ENCODE measurements at regions not wholly inside any gene's neighbourhood (a gene's known extent, or its start where the extent isn't known, plus 50 kb on each side); places are given as distances from the start of the nearest gene placed in this dataset.

DNA sequence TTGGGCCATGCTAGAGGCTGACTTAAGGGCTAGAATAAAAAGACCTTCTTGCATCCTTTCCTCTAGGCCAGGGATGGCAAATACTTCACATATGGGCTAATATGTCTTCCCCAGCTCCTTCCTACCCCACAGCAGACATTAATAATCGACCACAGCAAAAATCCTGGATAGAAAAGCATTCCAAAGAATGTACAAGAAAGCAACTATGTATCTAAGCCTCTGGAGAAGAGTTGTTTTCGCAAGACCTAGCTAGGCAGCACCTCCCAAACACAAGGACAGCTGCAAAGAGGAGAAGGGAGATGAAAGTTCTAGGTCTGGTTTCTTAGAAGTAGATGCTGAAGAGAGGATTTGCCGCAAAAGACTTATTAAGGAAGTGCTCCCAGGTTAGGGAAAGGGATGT is 372.6 kb downstream of the SLC4A3 start:
- TF ChIP-seq, protein P1, sequence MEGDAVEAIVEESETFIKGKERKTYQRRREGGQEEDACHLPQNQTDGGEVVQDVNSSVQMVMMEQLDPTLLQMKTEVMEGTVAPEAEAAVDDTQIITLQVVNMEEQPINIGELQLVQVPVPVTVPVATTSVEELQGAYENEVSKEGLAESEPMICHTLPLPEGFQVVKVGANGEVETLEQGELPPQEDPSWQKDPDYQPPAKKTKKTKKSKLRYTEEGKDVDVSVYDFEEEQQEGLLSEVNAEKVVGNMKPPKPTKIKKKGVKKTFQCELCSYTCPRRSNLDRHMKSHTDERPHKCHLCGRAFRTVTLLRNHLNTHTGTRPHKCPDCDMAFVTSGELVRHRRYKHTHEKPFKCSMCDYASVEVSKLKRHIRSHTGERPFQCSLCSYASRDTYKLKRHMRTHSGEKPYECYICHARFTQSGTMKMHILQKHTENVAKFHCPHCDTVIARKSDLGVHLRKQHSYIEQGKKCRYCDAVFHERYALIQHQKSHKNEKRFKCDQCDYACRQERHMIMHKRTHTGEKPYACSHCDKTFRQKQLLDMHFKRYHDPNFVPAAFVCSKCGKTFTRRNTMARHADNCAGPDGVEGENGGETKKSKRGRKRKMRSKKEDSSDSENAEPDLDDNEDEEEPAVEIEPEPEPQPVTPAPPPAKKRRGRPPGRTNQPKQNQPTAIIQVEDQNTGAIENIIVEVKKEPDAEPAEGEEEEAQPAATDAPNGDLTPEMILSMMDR (IDR thresholded peaks at IDR 0.05) = no peak
- no peak for TF ChIP-seq SMAD3 (CRISPR knock-in tag; IDR thresholded peaks at IDR 0.05; ENCODE audit: borderline replicate concordance)
- no peak for TF ChIP-seq CREB1 (CRISPR knock-in tag; IDR thresholded peaks at IDR 0.05)
- TF ChIP-seq, protein P2, sequence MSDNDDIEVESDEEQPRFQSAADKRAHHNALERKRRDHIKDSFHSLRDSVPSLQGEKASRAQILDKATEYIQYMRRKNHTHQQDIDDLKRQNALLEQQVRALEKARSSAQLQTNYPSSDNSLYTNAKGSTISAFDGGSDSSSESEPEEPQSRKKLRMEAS (CRISPR knock-in tag; IDR thresholded peaks at IDR 0.05) = no peak
- TF ChIP-seq JUN (CRISPR knock-in tag; IDR thresholded peaks at IDR 0.05) = no peak
- TF ChIP-seq, protein P3, sequence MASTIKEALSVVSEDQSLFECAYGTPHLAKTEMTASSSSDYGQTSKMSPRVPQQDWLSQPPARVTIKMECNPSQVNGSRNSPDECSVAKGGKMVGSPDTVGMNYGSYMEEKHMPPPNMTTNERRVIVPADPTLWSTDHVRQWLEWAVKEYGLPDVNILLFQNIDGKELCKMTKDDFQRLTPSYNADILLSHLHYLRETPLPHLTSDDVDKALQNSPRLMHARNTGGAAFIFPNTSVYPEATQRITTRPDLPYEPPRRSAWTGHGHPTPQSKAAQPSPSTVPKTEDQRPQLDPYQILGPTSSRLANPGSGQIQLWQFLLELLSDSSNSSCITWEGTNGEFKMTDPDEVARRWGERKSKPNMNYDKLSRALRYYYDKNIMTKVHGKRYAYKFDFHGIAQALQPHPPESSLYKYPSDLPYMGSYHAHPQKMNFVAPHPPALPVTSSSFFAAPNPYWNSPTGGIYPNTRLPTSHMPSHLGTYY (CRISPR knock-in tag; IDR thresholded peaks at IDR 0.05) = no peak
- no peak for TF ChIP-seq NR3C1 (CRISPR knock-in tag; conservative IDR thresholded peaks at IDR 0.05; ENCODE audit: low read depth)
- no peak for TF ChIP-seq RELA (CRISPR knock-in tag; IDR thresholded peaks at IDR 0.05; ENCODE audit: borderline replicate concordance)
- TF ChIP-seq, protein P4, sequence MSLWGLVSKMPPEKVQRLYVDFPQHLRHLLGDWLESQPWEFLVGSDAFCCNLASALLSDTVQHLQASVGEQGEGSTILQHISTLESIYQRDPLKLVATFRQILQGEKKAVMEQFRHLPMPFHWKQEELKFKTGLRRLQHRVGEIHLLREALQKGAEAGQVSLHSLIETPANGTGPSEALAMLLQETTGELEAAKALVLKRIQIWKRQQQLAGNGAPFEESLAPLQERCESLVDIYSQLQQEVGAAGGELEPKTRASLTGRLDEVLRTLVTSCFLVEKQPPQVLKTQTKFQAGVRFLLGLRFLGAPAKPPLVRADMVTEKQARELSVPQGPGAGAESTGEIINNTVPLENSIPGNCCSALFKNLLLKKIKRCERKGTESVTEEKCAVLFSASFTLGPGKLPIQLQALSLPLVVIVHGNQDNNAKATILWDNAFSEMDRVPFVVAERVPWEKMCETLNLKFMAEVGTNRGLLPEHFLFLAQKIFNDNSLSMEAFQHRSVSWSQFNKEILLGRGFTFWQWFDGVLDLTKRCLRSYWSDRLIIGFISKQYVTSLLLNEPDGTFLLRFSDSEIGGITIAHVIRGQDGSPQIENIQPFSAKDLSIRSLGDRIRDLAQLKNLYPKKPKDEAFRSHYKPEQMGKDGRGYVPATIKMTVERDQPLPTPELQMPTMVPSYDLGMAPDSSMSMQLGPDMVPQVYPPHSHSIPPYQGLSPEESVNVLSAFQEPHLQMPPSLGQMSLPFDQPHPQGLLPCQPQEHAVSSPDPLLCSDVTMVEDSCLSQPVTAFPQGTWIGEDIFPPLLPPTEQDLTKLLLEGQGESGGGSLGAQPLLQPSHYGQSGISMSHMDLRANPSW (CRISPR knock-in tag; conservative IDR thresholded peaks at IDR 0.05; ENCODE audit: low read depth) = no peak
- TF ChIP-seq, protein P5, sequence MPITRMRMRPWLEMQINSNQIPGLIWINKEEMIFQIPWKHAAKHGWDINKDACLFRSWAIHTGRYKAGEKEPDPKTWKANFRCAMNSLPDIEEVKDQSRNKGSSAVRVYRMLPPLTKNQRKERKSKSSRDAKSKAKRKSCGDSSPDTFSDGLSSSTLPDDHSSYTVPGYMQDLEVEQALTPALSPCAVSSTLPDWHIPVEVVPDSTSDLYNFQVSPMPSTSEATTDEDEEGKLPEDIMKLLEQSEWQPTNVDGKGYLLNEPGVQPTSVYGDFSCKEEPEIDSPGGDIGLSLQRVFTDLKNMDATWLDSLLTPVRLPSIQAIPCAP (CRISPR knock-in tag; IDR thresholded peaks at IDR 0.05) = no peak
- TF ChIP-seq NFE2L1 (CRISPR knock-in tag; IDR thresholded peaks at IDR 0.05) = no peak
- TF ChIP-seq, protein P6, sequence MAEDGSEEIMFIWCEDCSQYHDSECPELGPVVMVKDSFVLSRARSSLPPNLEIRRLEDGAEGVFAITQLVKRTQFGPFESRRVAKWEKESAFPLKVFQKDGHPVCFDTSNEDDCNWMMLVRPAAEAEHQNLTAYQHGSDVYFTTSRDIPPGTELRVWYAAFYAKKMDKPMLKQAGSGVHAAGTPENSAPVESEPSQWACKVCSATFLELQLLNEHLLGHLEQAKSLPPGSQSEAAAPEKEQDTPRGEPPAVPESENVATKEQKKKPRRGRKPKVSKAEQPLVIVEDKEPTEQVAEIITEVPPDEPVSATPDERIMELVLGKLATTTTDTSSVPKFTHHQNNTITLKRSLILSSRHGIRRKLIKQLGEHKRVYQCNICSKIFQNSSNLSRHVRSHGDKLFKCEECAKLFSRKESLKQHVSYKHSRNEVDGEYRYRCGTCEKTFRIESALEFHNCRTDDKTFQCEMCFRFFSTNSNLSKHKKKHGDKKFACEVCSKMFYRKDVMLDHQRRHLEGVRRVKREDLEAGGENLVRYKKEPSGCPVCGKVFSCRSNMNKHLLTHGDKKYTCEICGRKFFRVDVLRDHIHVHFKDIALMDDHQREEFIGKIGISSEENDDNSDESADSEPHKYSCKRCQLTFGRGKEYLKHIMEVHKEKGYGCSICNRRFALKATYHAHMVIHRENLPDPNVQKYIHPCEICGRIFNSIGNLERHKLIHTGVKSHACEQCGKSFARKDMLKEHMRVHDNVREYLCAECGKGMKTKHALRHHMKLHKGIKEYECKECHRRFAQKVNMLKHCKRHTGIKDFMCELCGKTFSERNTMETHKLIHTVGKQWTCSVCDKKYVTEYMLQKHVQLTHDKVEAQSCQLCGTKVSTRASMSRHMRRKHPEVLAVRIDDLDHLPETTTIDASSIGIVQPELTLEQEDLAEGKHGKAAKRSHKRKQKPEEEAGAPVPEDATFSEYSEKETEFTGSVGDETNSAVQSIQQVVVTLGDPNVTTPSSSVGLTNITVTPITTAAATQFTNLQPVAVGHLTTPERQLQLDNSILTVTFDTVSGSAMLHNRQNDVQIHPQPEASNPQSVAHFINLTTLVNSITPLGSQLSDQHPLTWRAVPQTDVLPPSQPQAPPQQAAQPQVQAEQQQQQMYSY (CRISPR knock-in tag; IDR thresholded peaks at IDR 0.05) = no peak
- no peak for TF ChIP-seq ESRRA (CRISPR knock-in tag; IDR thresholded peaks at IDR 0.05; ENCODE audit: borderline replicate concordance)
- no peak for TF ChIP-seq TP53 (CRISPR knock-in tag; IDR thresholded peaks at IDR 0.05)

Measured in WTC11 (cell line).